ENCODE measurements at regions not wholly inside any gene's neighbourhood (a gene's known extent, or its start where the extent isn't known, plus 50 kb on each side); places are given as distances from the start of the nearest gene placed in this dataset.

- no peak overlapping the region for H3K4me3 Mint-ChIP-seq
- ChIA-PET CTCF (no interaction called here), POLR2A (no interaction called here)
- H3K27me3 Mint-ChIP-seq = no peaks in the 10 kb centered on the region
- H3K36me3 ChIP-seq (ENCODE audit: control insufficient read depth in 2 of 2, extremely low read depth in 1 of 2, insufficient read depth in 1 of 2, low read length in 1 of 2) = no peaks in the 10 kb centered on the region
- no peak for ATAC-seq (replicated peaks in 1 of 4)
- no peak overlapping the region for H3K4me3 ChIP-seq (ENCODE audit: control insufficient read depth in 1 of 2, extremely low read depth in 1 of 2, low read length in 1 of 2)
- no peak overlapping the region for H3K27ac ChIP-seq (ENCODE audit: low read length)
- no peaks in the 10 kb centered on the region for H3K27me3 ChIP-seq (replicated peaks in 1 of 2; ENCODE audit: control insufficient read depth in 2 of 2, extremely low read depth in 1 of 2, insufficient read depth in 2 of 2, low read length in 1 of 2)
- H3K4me1 Mint-ChIP-seq = no peaks in the 10 kb centered on the region
- H3K36me3 Mint-ChIP-seq = no peaks in the 10 kb centered on the region
- no peak overlapping the region for H3K27ac Mint-ChIP-seq
- H3K9me3 ChIP-seq = peaks cover 2% of the 10 kb centered on the region
- no peak for DNase-seq
- H3K9me3 Mint-ChIP-seq = peaks cover 7 to 22% (median 14%) of the 10 kb centered on the region in 3 donors
- WGBS (ENCODE audit: insufficient coverage) = 100% methylated on average over 1 of the region's 1 CpG
- H3K4me1 ChIP-seq (ENCODE audit: control insufficient read depth in 1 of 2, extremely low read depth in 1 of 2, insufficient read depth in 2 of 2, low read length in 2 of 2) = no peaks in the 10 kb centered on the region
Observed at GRCh38 chr7:68492359-68492690, 1106.0 kb upstream of the AUTS2 start.

- Mint-ChIP-seq H3K9me3 (peaks cover 19 to 22% (median 22%) of the 10 kb centered on the region in 3 donors), H3K27ac (no peak overlapping the region), H3K27me3 (no peaks in the 10 kb centered on the region), H3K4me3 (no peak overlapping the region), H3K4me1 (no peaks in the 10 kb centered on the region), H3K36me3 (no peaks in the 10 kb centered on the region)
- Histone ChIP-seq H3K36me3 (ENCODE audit: control insufficient read depth in 2 of 2, extremely low read depth in 1 of 2, insufficient read depth in 1 of 2, low read length in 1 of 2) (no peaks in the 10 kb centered on the region), H3K27me3 (replicated peaks in 1 of 2; ENCODE audit: control insufficient read depth in 2 of 2, extremely low read depth in 1 of 2, insufficient read depth in 2 of 2, low read length in 1 of 2) (no peaks in the 10 kb centered on the region), H3K4me1 (ENCODE audit: control insufficient read depth in 1 of 2, extremely low read depth in 1 of 2, insufficient read depth in 2 of 2, low read length in 2 of 2) (no peaks in the 10 kb centered on the region), H3K4me3 (ENCODE audit: control insufficient read depth in 1 of 2, extremely low read depth in 1 of 2, low read length in 1 of 2) (no peak overlapping the region), H3K9me3 (no peaks in the 10 kb centered on the region), H3K27ac (ENCODE audit: low read length) (no peak overlapping the region)
- whole genome bisulfite sequencing (ENCODE audit: insufficient coverage) = 100% methylated on average over 3 of the region's 3 CpGs
- ChIA-PET POLR2A (no interaction called here), CTCF (no interaction called here)
- DNase-seq (no peak), ATAC-seq (replicated peaks in 1 of 4) (no peak)
Observed at GRCh38 chr7:68503400-68503799, 1094.9 kb upstream of the AUTS2 start.

GRCh38 chr7:68504716-68505115 is 1093.6 kb upstream of the AUTS2 start:
- ChIA-PET POLR2A (no interaction called here), CTCF (no interaction called here)
- H3K4me1 ChIP-seq (ENCODE audit: control insufficient read depth in 1 of 2, extremely low read depth in 1 of 2, insufficient read depth in 2 of 2, low read length in 2 of 2) = no peaks in the 10 kb centered on the region
- H3K4me3 ChIP-seq (ENCODE audit: control insufficient read depth in 1 of 2, extremely low read depth in 1 of 2, low read length in 1 of 2) = no peak overlapping the region
- no peaks in the 10 kb centered on the region for H3K4me1 Mint-ChIP-seq
- ATAC-seq (replicated peaks in 1 of 4) (no peak), DNase-seq (no peak)
- no peak overlapping the region for H3K27ac Mint-ChIP-seq
- H3K36me3 Mint-ChIP-seq = no peaks in the 10 kb centered on the region
- H3K9me3 ChIP-seq = no peaks in the 10 kb centered on the region
- H3K27ac ChIP-seq (ENCODE audit: low read length) = no peak overlapping the region
- H3K27me3 Mint-ChIP-seq = no peaks in the 10 kb centered on the region
- H3K27me3 ChIP-seq (replicated peaks in 1 of 2; ENCODE audit: control insufficient read depth in 2 of 2, extremely low read depth in 1 of 2, insufficient read depth in 2 of 2, low read length in 1 of 2) = no peaks in the 10 kb centered on the region
- H3K36me3 ChIP-seq (ENCODE audit: control insufficient read depth in 2 of 2, extremely low read depth in 1 of 2, insufficient read depth in 1 of 2, low read length in 1 of 2) = no peaks in the 10 kb centered on the region
- WGBS (ENCODE audit: insufficient coverage) = 86% methylated on average over 1 of the region's 1 CpG
- H3K4me3 Mint-ChIP-seq = no peak overlapping the region
- H3K9me3 Mint-ChIP-seq = peaks cover 25 to 29% (median 26%) of the 10 kb centered on the region in 3 donors

GRCh38 chr7:68505721-68506120 is 1092.6 kb upstream of the AUTS2 start:
- H3K9me3 ChIP-seq = no peaks in the 10 kb centered on the region
- POLR2A ChIA-PET = no interaction called here
- Mint-ChIP-seq H3K9me3 (peaks cover 25 to 37% (median 26%) of the 10 kb centered on the region in 3 donors), H3K36me3 (no peaks in the 10 kb centered on the region), H3K27ac (no peak overlapping the region), H3K4me1 (no peaks in the 10 kb centered on the region), H3K27me3 (no peaks in the 10 kb centered on the region), H3K4me3 (no peak overlapping the region)
- no peaks in the 10 kb centered on the region for H3K27me3 ChIP-seq (replicated peaks in 1 of 2; ENCODE audit: control insufficient read depth in 2 of 2, extremely low read depth in 1 of 2, insufficient read depth in 2 of 2, low read length in 1 of 2)
- H3K36me3 ChIP-seq (ENCODE audit: control insufficient read depth in 2 of 2, extremely low read depth in 1 of 2, insufficient read depth in 1 of 2, low read length in 1 of 2) = no peaks in the 10 kb centered on the region
- CTCF ChIA-PET = no interaction called here
- no peak for DNase-seq
- H3K27ac ChIP-seq (ENCODE audit: low read length) = no peak overlapping the region
- no peak for ATAC-seq (replicated peaks in 1 of 4)
- no peaks in the 10 kb centered on the region for H3K4me1 ChIP-seq (ENCODE audit: control insufficient read depth in 1 of 2, extremely low read depth in 1 of 2, insufficient read depth in 2 of 2, low read length in 2 of 2)
- 94% methylated on average over 2 of the region's 4 CpGs for WGBS (ENCODE audit: insufficient coverage)
- no peak overlapping the region for H3K4me3 ChIP-seq (ENCODE audit: control insufficient read depth in 1 of 2, extremely low read depth in 1 of 2, low read length in 1 of 2)

GRCh38 chr7:68507668-68508067 is 1090.6 kb upstream of the AUTS2 start:
- no peaks in the 10 kb centered on the region for H3K4me1 ChIP-seq (ENCODE audit: control insufficient read depth in 1 of 2, extremely low read depth in 1 of 2, insufficient read depth in 2 of 2, low read length in 2 of 2)
- H3K4me1 Mint-ChIP-seq = no peaks in the 10 kb centered on the region
- no peaks in the 10 kb centered on the region for H3K36me3 ChIP-seq (ENCODE audit: control insufficient read depth in 2 of 2, extremely low read depth in 1 of 2, insufficient read depth in 1 of 2, low read length in 1 of 2)
- H3K4me3 Mint-ChIP-seq = no peak overlapping the region
- 86% methylated on average over 3 of the region's 4 CpGs for WGBS (ENCODE audit: insufficient coverage)
- POLR2A ChIA-PET = no interaction called here
- H3K9me3 ChIP-seq = no peaks in the 10 kb centered on the region
- no peak for DNase-seq
- no peak overlapping the region for H3K27ac Mint-ChIP-seq
- H3K27ac ChIP-seq (ENCODE audit: low read length) = no peak overlapping the region
- CTCF ChIA-PET = no interaction called here
- no peaks in the 10 kb centered on the region for H3K27me3 ChIP-seq (replicated peaks in 1 of 2; ENCODE audit: control insufficient read depth in 2 of 2, extremely low read depth in 1 of 2, insufficient read depth in 2 of 2, low read length in 1 of 2)
- H3K27me3 Mint-ChIP-seq = no peaks in the 10 kb centered on the region
- ATAC-seq (replicated peaks in 1 of 4) = no peak
- peaks cover 29 to 37% (median 30%) of the 10 kb centered on the region in 3 donors for H3K9me3 Mint-ChIP-seq
- no peak overlapping the region for H3K4me3 ChIP-seq (ENCODE audit: control insufficient read depth in 1 of 2, extremely low read depth in 1 of 2, low read length in 1 of 2)
- no peaks in the 10 kb centered on the region for H3K36me3 Mint-ChIP-seq

- DNase-seq = no peak
- ChIA-PET CTCF (no interaction called here), POLR2A (no interaction called here)
- H3K27me3 Mint-ChIP-seq = no peaks in the 10 kb centered on the region
- no peaks in the 10 kb centered on the region for H3K4me1 ChIP-seq (ENCODE audit: control insufficient read depth in 1 of 2, extremely low read depth in 1 of 2, insufficient read depth in 2 of 2, low read length in 2 of 2)
- no peaks in the 10 kb centered on the region for H3K4me1 Mint-ChIP-seq
- no peaks in the 10 kb centered on the region for H3K27me3 ChIP-seq (replicated peaks in 1 of 2; ENCODE audit: control insufficient read depth in 2 of 2, extremely low read depth in 1 of 2, insufficient read depth in 2 of 2, low read length in 1 of 2)
- H3K36me3 ChIP-seq (ENCODE audit: control insufficient read depth in 2 of 2, extremely low read depth in 1 of 2, insufficient read depth in 1 of 2, low read length in 1 of 2) = no peaks in the 10 kb centered on the region
- 72% methylated on average over 3 of the region's 3 CpGs for WGBS (ENCODE audit: insufficient coverage)
- H3K4me3 ChIP-seq (ENCODE audit: control insufficient read depth in 1 of 2, extremely low read depth in 1 of 2, low read length in 1 of 2) = no peak overlapping the region
- ATAC-seq (replicated peaks in 1 of 4) = no peak
- no peaks in the 10 kb centered on the region for H3K9me3 ChIP-seq
- no peak overlapping the region for H3K27ac Mint-ChIP-seq
- no peak overlapping the region for H3K27ac ChIP-seq (ENCODE audit: low read length)
- peaks cover 24 to 32% (median 25%) of the 10 kb centered on the region in 3 donors for H3K9me3 Mint-ChIP-seq
- no peaks in the 10 kb centered on the region for H3K36me3 Mint-ChIP-seq
- H3K4me3 Mint-ChIP-seq = no peak overlapping the region
Observed at GRCh38 chr7:68509054-68509453, 1089.2 kb upstream of the AUTS2 start.

- CTCF ChIA-PET = no interaction called here
- Histone ChIP-seq H3K4me1 (ENCODE audit: control insufficient read depth in 1 of 2, extremely low read depth in 1 of 2, insufficient read depth in 2 of 2, low read length in 2 of 2) (no peaks in the 10 kb centered on the region), H3K36me3 (ENCODE audit: control insufficient read depth in 2 of 2, extremely low read depth in 1 of 2, insufficient read depth in 1 of 2, low read length in 1 of 2) (no peaks in the 10 kb centered on the region), H3K27me3 (replicated peaks in 1 of 2; ENCODE audit: control insufficient read depth in 2 of 2, extremely low read depth in 1 of 2, insufficient read depth in 2 of 2, low read length in 1 of 2) (no peaks in the 10 kb centered on the region), H3K9me3 (no peaks in the 10 kb centered on the region), H3K4me3 (ENCODE audit: control insufficient read depth in 1 of 2, extremely low read depth in 1 of 2, low read length in 1 of 2) (no peak overlapping the region), H3K27ac (ENCODE audit: low read length) (no peak overlapping the region)
- Mint-ChIP-seq H3K27me3 (no peaks in the 10 kb centered on the region), H3K27ac (no peak overlapping the region), H3K36me3 (no peaks in the 10 kb centered on the region), H3K9me3 (peaks cover 20 to 27% (median 26%) of the 10 kb centered on the region in 3 donors), H3K4me1 (no peaks in the 10 kb centered on the region), H3K4me3 (no peak overlapping the region)
- POLR2A ChIA-PET = no interaction called here
- ATAC-seq (replicated peaks in 1 of 4) (no peak), DNase-seq (no peak)
- 47% methylated on average over 3 of the region's 5 CpGs for WGBS (ENCODE audit: insufficient coverage)
Observed at GRCh38 chr7:68509603-68510002, 1088.7 kb upstream of the AUTS2 start.
